Spinal cord (tissue), 9 donors: ENCODE measurements at regions not wholly inside any gene's neighbourhood (a gene's known extent, or its start where the extent isn't known, plus 50 kb on each side); places are given as distances from the start of the nearest gene placed in this dataset.
A peak's percentile ranks its signal among the peaks of the same experiment; 100 is the strongest.
"Not testable (repeated sequence)": the region's sequence is repeated elsewhere in the genome, so short reads cannot be mapped to it uniquely, and the experiment has no call there.

Source experiments
- DNase-seq, 6 donors: peaks; one replicate each; pipeline versions ENCODE4 v3.0.0 to v3.0.0-alpha.2; 2013 to 2015; ENCODE audit warnings: low spot score in 6 of 6, low read depth in 4 of 6
- H3K27ac ChIP-seq: one replicate; pipeline ENCODE4 v1.5.1; 2013; ENCODE audit warnings: low read depth, low read length, control low read depth
- H3K27me3 ChIP-seq: one replicate; pipeline ENCODE4 v1.6.1; 2013; ENCODE audit warnings: low read length; ENCODE audit not compliant: control insufficient read depth, insufficient read depth
- H3K36me3 ChIP-seq: one replicate; pipeline ENCODE4 v1.6.1; 2013; ENCODE audit warnings: low read length; ENCODE audit not compliant: control insufficient read depth, insufficient read depth
- H3K4me1 ChIP-seq: one replicate; pipeline ENCODE4 v1.6.1; 2013; ENCODE audit warnings: low read length; ENCODE audit not compliant: control insufficient read depth, insufficient read depth
- H3K4me3 ChIP-seq: one replicate; pipeline ENCODE4 v1.5.1; 2013; ENCODE audit warnings: low read depth, low read length, control low read depth
- H3K9me3 ChIP-seq: one replicate; pipeline ENCODE4 v1.6.1; 2013; ENCODE audit warnings: low read length; ENCODE audit not compliant: control insufficient read depth, insufficient read depth
- WGBS: methylation state at CpG from one replicate; pipeline ENCODE4 v1.1.5; 2013; ENCODE audit warnings: missing lambda C conversion rate; ENCODE audit not compliant: insufficient coverage; 5-methylcytosine and 5-hydroxymethylcytosine counted together
- donor health status: healthy.

DNA sequence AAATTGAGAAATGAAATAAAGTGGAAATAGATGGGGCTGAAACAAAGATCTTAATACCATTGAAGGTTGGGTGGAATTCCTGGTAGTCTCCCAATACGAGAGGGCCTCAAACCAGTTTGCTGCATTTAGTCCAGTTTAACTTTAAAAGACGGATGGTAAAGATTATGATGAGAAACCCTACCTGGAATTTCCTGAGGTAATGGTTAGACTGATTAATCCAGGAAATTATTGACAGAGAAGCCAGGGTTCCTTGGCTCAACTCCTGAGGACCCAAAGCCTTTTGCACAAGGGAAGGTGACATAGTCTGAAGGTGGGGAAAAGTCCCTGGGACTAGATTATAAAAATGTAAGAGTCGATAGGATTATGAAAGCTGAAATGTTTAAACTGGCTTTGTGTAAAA, 133.2 kb upstream of the SLITRK5 start:
- WGBS, result 92% methylated on average over 3 of the region's 3 CpGs

DNA sequence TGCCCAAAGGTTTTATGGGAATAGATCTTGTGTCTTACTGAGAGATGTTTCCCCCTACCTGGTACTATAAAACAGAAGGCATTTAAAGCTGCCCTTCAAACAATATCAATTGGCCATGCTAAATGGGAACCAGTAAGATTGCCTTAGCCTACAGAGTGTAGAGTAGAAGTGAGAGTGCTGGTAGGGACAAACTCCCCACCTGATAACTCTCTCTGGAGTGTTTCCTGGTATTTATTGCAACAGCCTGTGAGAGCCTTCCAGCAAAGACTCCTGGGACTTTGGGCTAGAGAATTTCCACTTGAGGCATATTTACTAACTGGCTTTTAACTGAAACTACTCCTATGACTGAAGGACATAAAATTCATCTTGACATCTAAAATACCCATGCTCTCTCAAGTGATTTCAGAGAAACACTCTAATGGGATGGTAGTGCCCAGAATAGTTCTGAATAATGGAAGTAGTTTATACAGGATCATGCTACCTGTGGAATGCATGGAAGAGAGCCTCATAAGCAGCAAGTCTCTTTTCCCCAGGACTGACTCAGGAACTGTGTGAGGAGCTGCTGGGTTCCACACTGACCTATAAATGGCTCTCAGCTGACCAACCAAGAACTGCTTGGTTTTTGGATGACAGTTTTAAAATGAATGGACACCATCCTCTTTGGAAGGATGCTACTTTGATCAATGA, 132.7 kb upstream of the SLITRK5 start:
- DNase-seq, result no peak
- Histone ChIP-seq H3K27me3 (no peaks in the 10 kb centered on the region), H3K4me1 (no peaks in the 10 kb centered on the region), H3K36me3 (no peaks in the 10 kb centered on the region), H3K9me3 (no peaks in the 10 kb centered on the region), H3K27ac (no peak overlapping the region), H3K4me3 (no peak overlapping the region)

More for the DNA sequence above, 133.2 kb upstream of the SLITRK5 start:
- no peaks in the 10 kb centered on the region for H3K4me1 ChIP-seq
- no peaks in the 10 kb centered on the region for H3K9me3 ChIP-seq
- DNase-seq, result no peak
- H3K27me3 ChIP-seq, result no peaks in the 10 kb centered on the region
- H3K27ac ChIP-seq, result no peak overlapping the region
- H3K36me3 ChIP-seq, result no peaks in the 10 kb centered on the region
- no peak overlapping the region for H3K4me3 ChIP-seq

DNA sequence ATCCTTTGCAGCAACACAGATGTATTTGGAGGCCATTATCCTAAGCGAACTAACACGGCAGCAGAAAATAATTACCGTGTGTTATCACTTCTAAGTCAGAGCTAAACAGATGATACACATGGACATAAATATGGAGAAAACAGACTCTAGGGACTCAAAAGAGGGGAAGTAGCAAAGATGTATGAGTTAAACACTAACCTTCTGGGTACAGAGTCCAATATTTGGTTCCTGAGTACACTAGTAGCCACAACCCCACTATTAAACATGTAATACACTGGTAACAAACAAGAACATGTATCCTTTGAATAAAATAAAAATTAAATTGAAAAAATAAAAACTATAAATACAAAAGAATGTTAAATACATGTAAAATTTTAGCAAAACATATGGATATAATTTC, 118.0 kb upstream of the SLITRK5 start:
- Histone ChIP-seq H3K9me3 (no peaks in the 10 kb centered on the region), H3K36me3 (no peaks in the 10 kb centered on the region), H3K27me3 (no peaks in the 10 kb centered on the region), H3K27ac (no peak overlapping the region), H3K4me1 (no peaks in the 10 kb centered on the region), H3K4me3 (no peak overlapping the region)
- no peak for DNase-seq
- whole genome bisulfite sequencing, result no CpG with 5 or more reads among the region's 3 CpGs

- H3K27me3 ChIP-seq, result no peaks in the 10 kb centered on the region
- DNase-seq, result peak in 1 of 6 donors; percentile 12
- no peaks in the 10 kb centered on the region for H3K9me3 ChIP-seq
- H3K4me3 ChIP-seq, result no peak overlapping the region
- no peaks in the 10 kb centered on the region for H3K36me3 ChIP-seq
- no CpG with 5 or more reads among the region's 3 CpGs for WGBS
- H3K27ac ChIP-seq, result no peak overlapping the region
- no peaks in the 10 kb centered on the region for H3K4me1 ChIP-seq
These were observed 117.1 kb upstream of the SLITRK5 start for GRCh38 chr13:87554045-87554444.

GRCh38 chr13:87557788-87558187, 113.4 kb upstream of the SLITRK5 start:
- H3K27me3 ChIP-seq, result no peaks in the 10 kb centered on the region
- no peaks in the 10 kb centered on the region for H3K9me3 ChIP-seq
- no peaks in the 10 kb centered on the region for H3K36me3 ChIP-seq
- no peak overlapping the region for H3K4me3 ChIP-seq
- no peak for DNase-seq
- no peak overlapping the region for H3K27ac ChIP-seq
- no CpG with 5 or more reads among the region's 2 CpGs for WGBS
- no peaks in the 10 kb centered on the region for H3K4me1 ChIP-seq

GRCh38 chr13:87561580-87561979, 109.6 kb upstream of the SLITRK5 start:
- WGBS, result 99% methylated on average over 29 of the region's 31 CpGs
- H3K27ac ChIP-seq, H3K36me3 ChIP-seq, DNase-seq, H3K27me3 ChIP-seq, H3K4me3 ChIP-seq, H3K4me1 ChIP-seq, H3K9me3 ChIP-seq: not testable (repeated sequence)

- no peaks in the 10 kb centered on the region for H3K9me3 ChIP-seq
- no peak overlapping the region for H3K4me3 ChIP-seq
- no peaks in the 10 kb centered on the region for H3K36me3 ChIP-seq
- H3K4me1 ChIP-seq, result no peaks in the 10 kb centered on the region
- no peak for DNase-seq
- no peak overlapping the region for H3K27ac ChIP-seq
- H3K27me3 ChIP-seq, result no peaks in the 10 kb centered on the region
- WGBS, result 72% methylated on average over 2 of the region's 2 CpGs
These were observed 100.5 kb upstream of the SLITRK5 start for GRCh38 chr13:87570669-87571068.

DNA sequence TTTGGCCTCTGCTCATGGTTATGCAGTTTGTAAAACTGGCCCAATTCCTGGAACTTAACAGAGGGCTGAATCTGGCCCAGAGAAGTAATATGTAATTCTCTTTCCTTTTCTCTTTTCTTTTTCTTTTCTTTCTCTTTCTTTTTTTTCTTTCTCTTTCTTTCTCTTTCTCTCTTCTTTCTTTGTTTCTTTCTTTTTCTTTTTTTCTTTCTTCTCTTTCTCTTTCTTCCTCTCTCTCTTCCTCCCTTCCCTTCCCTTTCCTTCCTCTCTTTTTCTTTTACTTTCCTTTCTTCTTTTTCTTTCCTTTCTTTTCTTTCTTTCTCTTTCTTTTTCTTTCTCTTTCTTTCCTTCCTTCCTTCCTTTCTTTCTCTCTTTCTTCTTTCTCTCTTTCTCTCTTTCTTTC, 88.8 kb upstream of the SLITRK5 start:
- Histone ChIP-seq H3K4me3 (no peak overlapping the region), H3K36me3 (no peaks in the 10 kb centered on the region), H3K9me3 (no peaks in the 10 kb centered on the region), H3K27me3 (no peaks in the 10 kb centered on the region), H3K4me1 (no peaks in the 10 kb centered on the region), H3K27ac (no peak overlapping the region)
- no peak for DNase-seq

DNA sequence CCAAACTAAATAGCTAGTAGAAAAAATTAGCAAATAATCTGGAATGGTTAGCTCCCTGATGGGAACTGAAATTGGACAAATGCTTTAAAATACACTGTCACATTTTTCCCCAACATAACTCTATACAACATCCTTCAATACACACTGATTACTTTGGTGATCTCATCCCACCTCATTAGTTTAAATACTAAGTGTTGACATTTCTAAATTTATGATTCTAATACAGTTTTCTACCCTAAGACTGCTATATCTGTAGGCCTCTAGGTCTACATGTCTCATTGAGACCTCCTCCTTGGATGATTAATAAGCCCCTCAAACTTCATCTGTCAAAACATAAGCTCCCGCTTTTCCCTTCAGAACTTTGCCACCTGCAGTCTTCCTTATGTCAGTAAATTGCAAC, 80.7 kb upstream of the SLITRK5 start:
- no peak overlapping the region for H3K4me3 ChIP-seq
- no peaks in the 10 kb centered on the region for H3K9me3 ChIP-seq
- H3K4me1 ChIP-seq, result no peaks in the 10 kb centered on the region
- H3K36me3 ChIP-seq, result no peaks in the 10 kb centered on the region
- H3K27ac ChIP-seq, result no peak overlapping the region
- WGBS, result no CpG with 5 or more reads among the region's 1 CpG
- DNase-seq, result no peak
- no peaks in the 10 kb centered on the region for H3K27me3 ChIP-seq

GRCh38 chr13:87604437-87604836, 66.7 kb upstream of the SLITRK5 start:
- H3K27ac ChIP-seq, H3K4me3 ChIP-seq, H3K36me3 ChIP-seq, H3K4me1 ChIP-seq, H3K27me3 ChIP-seq, H3K9me3 ChIP-seq: not testable (repeated sequence)
- peak in 1 of 6 donors; percentile 62 for DNase-seq
- WGBS, result no CpG with 5 or more reads among the region's 2 CpGs
